ENCODE measurements at regions not wholly inside any gene's neighbourhood (a gene's known extent, or its start where the extent isn't known, plus 50 kb on each side); places are given as distances from the start of the nearest gene placed in this dataset.

DNA sequence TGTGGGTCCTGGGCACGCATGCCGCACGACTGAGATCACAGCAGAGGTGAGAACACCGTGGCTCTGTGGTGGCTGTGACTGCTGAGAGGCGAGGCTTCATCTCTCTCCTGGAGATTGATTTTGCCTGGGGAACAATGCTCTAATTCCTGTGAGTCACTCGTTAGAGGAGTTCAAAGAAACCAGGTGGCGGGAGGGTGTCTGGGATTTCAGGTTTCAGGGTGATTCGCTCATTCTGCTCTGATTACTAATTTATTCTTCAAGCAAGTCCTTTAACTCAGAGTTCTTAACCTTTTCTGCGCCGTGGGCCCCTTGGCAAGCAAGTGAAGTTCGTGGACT is 56.3 kb downstream of the GLI2 start (continued):
- TF ChIP-seq, protein P1, sequence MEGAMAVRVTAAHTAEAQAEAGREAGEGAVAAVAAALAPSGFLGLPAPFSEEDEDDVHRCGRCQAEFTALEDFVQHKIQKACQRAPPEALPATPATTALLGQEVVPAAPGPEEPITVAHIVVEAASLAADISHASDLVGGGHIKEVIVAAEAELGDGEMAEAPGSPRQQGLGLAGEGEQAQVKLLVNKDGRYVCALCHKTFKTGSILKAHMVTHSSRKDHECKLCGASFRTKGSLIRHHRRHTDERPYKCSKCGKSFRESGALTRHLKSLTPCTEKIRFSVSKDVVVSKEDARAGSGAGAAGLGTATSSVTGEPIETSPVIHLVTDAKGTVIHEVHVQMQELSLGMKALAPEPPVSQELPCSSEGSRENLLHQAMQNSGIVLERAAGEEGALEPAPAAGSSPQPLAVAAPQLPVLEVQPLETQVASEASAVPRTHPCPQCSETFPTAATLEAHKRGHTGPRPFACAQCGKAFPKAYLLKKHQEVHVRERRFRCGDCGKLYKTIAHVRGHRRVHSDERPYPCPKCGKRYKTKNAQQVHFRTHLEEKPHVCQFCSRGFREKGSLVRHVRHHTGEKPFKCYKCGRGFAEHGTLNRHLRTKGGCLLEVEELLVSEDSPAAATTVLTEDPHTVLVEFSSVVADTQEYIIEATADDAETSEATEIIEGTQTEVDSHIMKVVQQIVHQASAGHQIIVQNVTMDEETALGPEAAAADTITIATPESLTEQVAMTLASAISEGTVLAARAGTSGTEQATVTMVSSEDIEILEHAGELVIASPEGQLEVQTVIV (IDR thresholded peaks at IDR 0.05; ENCODE audit: borderline replicate concordance, partially characterized antibody) = no peak
- TF ChIP-seq ESRRA (IDR thresholded peaks at IDR 0.05; ENCODE audit: low read length) = no peak
- no peak for TF ChIP-seq MTA3 (IDR thresholded peaks at IDR 0.05; ENCODE audit: borderline replicate concordance, low read length)

GRCh38 chr2:120793682-120794403 is 58.2 kb downstream of the GLI2 start:
- RAD21 ChIA-PET (ENCODE audit: unreplicated experiment) = no interaction called here
- Histone ChIP-seq H3K27ac (ENCODE audit: control insufficient read depth, insufficient read depth) (no peak overlapping the region), H3K9me3 (replicated peaks; ENCODE audit: control insufficient read depth, insufficient read depth, low read length) (no peaks in the 10 kb centered on the region), H3K4me2 (ENCODE audit: control insufficient read depth, insufficient read depth) (no peak overlapping the region), H3K79me2 (ENCODE audit: control insufficient read depth, insufficient read depth, low read length) (no peaks in the 10 kb centered on the region), H3K4me1 (ENCODE audit: control insufficient read depth, insufficient read depth, low read length) (no peaks in the 10 kb centered on the region), H3K4me3 (no peak overlapping the region), H3K36me3 (ENCODE audit: control insufficient read depth in 2 of 2, insufficient read depth in 2 of 2, low read length in 1 of 2) (no peaks in the 10 kb centered on the region), H4K20me1 (ENCODE audit: control insufficient read depth, insufficient read depth) (no peaks in the 10 kb centered on the region), H2AFZ (ENCODE audit: control insufficient read depth, low read depth, low read length) (no peak overlapping the region), H3K27me3 (replicated peaks in 1 of 2; ENCODE audit: control insufficient read depth in 2 of 2, insufficient read depth in 2 of 2, low read length in 1 of 2) (peaks cover 4% of the 10 kb centered on the region in 2 experiments; a peak in 3 of 4 replicates), H3K9ac (ENCODE audit: control insufficient read depth, insufficient read depth, low read length) (no peak overlapping the region)
- DNase-seq (ENCODE audit: low read depth, low spot score) = no peak
- in situ Hi-C loops (cut with MboI) = no loop called here
- no peak for FAIRE-seq
- ATAC-seq = peak; percentile 27; the same call in 2 of the 3 replicates
- no TSS peak for BruUV-seq (replicated peaks)
- SMC1A ChIA-PET (ENCODE audit: uncharacterized antibody, unreplicated experiment) = no interaction called here
- WGBS (ENCODE audit: insufficient coverage, insufficient replicate concordance, low lambda C conversion rate, missing lambda C conversion rate) = 41% methylated on average over 10 of the region's 10 CpGs
- intact Hi-C loops (cut with micrococcal nuclease; ENCODE audit: unreplicated experiment) = no loop called here
- POLR2A ChIA-PET = no interaction called here
- CTCF ChIA-PET = no interaction called here
- TF ChIP-seq RCOR1 (conservative IDR thresholded peaks at IDR 0.05; ENCODE audit: low read depth, low read length) (no peak), ETV6 (conservative IDR thresholded peaks at IDR 0.05 in 1 of 2, IDR thresholded peaks at IDR 0.05 in 1 of 2; ENCODE audit: borderline replicate concordance in 1 of 2, low read depth in 1 of 2) (no peak), DPF2 (IDR thresholded peaks at IDR 0.05) (no peak)
- TF ChIP-seq, protein P2, sequence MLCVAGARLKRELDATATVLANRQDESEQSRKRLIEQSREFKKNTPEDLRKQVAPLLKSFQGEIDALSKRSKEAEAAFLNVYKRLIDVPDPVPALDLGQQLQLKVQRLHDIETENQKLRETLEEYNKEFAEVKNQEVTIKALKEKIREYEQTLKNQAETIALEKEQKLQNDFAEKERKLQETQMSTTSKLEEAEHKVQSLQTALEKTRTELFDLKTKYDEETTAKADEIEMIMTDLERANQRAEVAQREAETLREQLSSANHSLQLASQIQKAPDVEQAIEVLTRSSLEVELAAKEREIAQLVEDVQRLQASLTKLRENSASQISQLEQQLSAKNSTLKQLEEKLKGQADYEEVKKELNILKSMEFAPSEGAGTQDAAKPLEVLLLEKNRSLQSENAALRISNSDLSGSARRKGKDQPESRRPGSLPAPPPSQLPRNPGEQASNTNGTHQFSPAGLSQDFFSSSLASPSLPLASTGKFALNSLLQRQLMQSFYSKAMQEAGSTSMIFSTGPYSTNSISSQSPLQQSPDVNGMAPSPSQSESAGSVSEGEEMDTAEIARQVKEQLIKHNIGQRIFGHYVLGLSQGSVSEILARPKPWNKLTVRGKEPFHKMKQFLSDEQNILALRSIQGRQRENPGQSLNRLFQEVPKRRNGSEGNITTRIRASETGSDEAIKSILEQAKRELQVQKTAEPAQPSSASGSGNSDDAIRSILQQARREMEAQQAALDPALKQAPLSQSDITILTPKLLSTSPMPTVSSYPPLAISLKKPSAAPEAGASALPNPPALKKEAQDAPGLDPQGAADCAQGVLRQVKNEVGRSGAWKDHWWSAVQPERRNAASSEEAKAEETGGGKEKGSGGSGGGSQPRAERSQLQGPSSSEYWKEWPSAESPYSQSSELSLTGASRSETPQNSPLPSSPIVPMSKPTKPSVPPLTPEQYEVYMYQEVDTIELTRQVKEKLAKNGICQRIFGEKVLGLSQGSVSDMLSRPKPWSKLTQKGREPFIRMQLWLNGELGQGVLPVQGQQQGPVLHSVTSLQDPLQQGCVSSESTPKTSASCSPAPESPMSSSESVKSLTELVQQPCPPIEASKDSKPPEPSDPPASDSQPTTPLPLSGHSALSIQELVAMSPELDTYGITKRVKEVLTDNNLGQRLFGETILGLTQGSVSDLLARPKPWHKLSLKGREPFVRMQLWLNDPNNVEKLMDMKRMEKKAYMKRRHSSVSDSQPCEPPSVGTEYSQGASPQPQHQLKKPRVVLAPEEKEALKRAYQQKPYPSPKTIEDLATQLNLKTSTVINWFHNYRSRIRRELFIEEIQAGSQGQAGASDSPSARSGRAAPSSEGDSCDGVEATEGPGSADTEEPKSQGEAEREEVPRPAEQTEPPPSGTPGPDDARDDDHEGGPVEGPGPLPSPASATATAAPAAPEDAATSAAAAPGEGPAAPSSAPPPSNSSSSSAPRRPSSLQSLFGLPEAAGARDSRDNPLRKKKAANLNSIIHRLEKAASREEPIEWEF (IDR thresholded peaks at IDR 0.05; ENCODE audit: insufficient replicate concordance, low read depth, low read length) = no peak
